ENCODE measurements at regions not wholly inside any gene's neighbourhood (a gene's known extent, or its start where the extent isn't known, plus 50 kb on each side); places are given as distances from the start of the nearest gene placed in this dataset.

DNA sequence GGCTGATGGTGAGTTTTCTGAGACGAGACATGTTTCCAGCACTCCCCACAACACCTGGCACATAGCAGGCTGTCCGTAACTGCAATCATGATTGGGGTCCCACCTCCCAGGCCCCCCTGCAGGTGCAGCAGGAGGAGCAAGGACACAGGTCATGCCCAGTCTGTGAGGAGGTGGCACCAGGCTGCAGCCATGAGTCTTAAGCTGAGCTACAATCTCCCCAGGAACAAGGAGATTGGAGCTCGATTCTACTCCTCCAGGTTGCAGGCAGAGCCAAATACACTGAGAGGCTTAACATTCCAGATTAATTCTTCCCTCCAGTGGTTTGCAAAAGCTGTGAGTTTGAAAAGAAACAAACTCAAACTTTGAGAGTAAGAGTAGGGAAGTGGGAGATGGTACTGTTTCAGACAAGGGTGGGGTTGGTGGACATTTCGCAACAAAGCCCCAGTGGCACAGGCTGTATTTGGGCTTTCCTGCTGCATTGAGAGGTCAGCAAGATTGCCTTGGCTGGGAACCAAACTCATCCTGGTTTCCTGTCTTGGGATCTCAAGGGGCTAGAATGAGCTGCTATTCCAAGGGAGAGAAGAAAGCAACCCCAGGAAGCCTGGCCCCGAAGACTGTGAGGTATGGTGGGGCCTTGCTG is 64.8 kb upstream of the GALNT2 start:
- TF ChIP-seq, protein P1, sequence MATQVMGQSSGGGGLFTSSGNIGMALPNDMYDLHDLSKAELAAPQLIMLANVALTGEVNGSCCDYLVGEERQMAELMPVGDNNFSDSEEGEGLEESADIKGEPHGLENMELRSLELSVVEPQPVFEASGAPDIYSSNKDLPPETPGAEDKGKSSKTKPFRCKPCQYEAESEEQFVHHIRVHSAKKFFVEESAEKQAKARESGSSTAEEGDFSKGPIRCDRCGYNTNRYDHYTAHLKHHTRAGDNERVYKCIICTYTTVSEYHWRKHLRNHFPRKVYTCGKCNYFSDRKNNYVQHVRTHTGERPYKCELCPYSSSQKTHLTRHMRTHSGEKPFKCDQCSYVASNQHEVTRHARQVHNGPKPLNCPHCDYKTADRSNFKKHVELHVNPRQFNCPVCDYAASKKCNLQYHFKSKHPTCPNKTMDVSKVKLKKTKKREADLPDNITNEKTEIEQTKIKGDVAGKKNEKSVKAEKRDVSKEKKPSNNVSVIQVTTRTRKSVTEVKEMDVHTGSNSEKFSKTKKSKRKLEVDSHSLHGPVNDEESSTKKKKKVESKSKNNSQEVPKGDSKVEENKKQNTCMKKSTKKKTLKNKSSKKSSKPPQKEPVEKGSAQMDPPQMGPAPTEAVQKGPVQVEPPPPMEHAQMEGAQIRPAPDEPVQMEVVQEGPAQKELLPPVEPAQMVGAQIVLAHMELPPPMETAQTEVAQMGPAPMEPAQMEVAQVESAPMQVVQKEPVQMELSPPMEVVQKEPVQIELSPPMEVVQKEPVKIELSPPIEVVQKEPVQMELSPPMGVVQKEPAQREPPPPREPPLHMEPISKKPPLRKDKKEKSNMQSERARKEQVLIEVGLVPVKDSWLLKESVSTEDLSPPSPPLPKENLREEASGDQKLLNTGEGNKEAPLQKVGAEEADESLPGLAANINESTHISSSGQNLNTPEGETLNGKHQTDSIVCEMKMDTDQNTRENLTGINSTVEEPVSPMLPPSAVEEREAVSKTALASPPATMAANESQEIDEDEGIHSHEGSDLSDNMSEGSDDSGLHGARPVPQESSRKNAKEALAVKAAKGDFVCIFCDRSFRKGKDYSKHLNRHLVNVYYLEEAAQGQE (IDR thresholded peaks at IDR 0.05; ENCODE audit: low read depth, low read length): no peak
- TF ChIP-seq, protein P2, sequence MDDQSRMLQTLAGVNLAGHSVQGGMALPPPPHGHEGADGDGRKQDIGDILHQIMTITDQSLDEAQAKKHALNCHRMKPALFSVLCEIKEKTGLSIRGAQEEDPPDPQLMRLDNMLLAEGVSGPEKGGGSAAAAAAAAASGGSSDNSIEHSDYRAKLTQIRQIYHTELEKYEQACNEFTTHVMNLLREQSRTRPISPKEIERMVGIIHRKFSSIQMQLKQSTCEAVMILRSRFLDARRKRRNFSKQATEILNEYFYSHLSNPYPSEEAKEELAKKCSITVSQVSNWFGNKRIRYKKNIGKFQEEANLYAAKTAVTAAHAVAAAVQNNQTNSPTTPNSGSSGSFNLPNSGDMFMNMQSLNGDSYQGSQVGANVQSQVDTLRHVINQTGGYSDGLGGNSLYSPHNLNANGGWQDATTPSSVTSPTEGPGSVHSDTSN (IDR thresholded peaks at IDR 0.05): no peak
- TF ChIP-seq, protein P3, sequence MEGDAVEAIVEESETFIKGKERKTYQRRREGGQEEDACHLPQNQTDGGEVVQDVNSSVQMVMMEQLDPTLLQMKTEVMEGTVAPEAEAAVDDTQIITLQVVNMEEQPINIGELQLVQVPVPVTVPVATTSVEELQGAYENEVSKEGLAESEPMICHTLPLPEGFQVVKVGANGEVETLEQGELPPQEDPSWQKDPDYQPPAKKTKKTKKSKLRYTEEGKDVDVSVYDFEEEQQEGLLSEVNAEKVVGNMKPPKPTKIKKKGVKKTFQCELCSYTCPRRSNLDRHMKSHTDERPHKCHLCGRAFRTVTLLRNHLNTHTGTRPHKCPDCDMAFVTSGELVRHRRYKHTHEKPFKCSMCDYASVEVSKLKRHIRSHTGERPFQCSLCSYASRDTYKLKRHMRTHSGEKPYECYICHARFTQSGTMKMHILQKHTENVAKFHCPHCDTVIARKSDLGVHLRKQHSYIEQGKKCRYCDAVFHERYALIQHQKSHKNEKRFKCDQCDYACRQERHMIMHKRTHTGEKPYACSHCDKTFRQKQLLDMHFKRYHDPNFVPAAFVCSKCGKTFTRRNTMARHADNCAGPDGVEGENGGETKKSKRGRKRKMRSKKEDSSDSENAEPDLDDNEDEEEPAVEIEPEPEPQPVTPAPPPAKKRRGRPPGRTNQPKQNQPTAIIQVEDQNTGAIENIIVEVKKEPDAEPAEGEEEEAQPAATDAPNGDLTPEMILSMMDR (IDR thresholded peaks at IDR 0.05): no peak
- no peak for TF ChIP-seq RCOR1 (IDR thresholded peaks at IDR 0.05; ENCODE audit: low read length)

Data from SK-N-SH (cell line).